Lower lobe of right lung (tissue), 2 donors: ENCODE measurements at regions not wholly inside any gene's neighbourhood (a gene's known extent, or its start where the extent isn't known, plus 50 kb on each side); places are given as distances from the start of the nearest gene placed in this dataset.
"Not testable (repeated sequence)": the region's sequence is repeated elsewhere in the genome, so short reads cannot be mapped to it uniquely, and the experiment has no call there.

Experiments
- ATAC-seq, 2 donors: fragments of 200-7000 bp; cut with Tn5 transposase; one replicate each; pipeline ENCODE4 v1.9.1; 2020 to 2022; ENCODE audit warnings: mild to moderate bottlenecking in 2 of 2, moderate library complexity in 2 of 2
- DNase-seq: peaks from one replicate; pipeline ENCODE4 v3.0.0-alpha.2; 2020
- H3K27ac ChIP-seq: fragments of 200-600 bp; one replicate; pipeline ENCODE4 v1.8.0; 2022
- H3K27me3 ChIP-seq: fragments of 200-600 bp; one replicate; pipeline ENCODE4 v1.8.0; 2022; ENCODE audit warnings: low read depth
- H3K36me3 ChIP-seq: fragments of 200-600 bp; one replicate; pipeline ENCODE4 v1.8.0; 2022; ENCODE audit warnings: mild to moderate bottlenecking
- H3K4me1 ChIP-seq: fragments of 200-600 bp; one replicate; pipeline ENCODE4 v1.8.0; 2022
- H3K4me3 ChIP-seq: fragments of 200-600 bp; one replicate; pipeline ENCODE4 v1.8.0; 2022; ENCODE audit warnings: mild to moderate bottlenecking
- H3K9me3 ChIP-seq: fragments of 200-600 bp; one replicate; pipeline ENCODE4 v1.8.0; 2022
- intact Hi-C: fragments of 100-400 bp; cut with DNase I; formaldehyde crosslinking; loops from one replicate; pipeline ENCODE4 v1.11.0; 2022
- TF ChIP-seq, protein P1 (sequence below): fragments of 200-600 bp; IDR thresholded peaks from one replicate; pipeline ENCODE4 v1.8.0; 2022; ENCODE audit warnings: antibody characterized with exemption, mild to moderate bottlenecking
- donor health status: DM: no; HTN: yes; CAD: no; lungs with severe emphysema.

DNA sequence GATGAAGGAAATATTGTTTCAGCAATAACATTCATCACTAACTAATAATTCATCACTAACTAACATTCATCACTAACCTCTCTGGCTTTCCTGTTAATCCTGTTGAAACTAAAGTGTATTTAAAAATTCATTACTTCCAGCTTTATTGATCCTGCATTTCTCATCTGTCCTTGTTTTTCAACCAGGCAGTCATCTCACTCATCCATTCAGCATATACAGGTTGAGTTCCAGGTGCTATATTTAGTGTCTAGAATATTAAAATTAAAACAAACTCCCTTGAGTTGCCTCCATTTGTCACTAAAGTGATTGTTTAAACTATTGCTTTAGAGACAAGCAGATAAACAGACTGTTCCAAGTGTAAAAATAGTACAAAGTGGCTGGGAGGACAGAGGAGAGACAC is 58.1 kb downstream of the ATXN7L3B start:
- intact Hi-C loops, result no loop called here
- Histone ChIP-seq H3K4me1 (no peaks in the 10 kb centered on the region), H3K27ac (no peak overlapping the region), H3K36me3 (no peaks in the 10 kb centered on the region), H3K9me3 (no peaks in the 10 kb centered on the region), H3K4me3 (no peak overlapping the region), H3K27me3 (no peaks in the 10 kb centered on the region)
- TF ChIP-seq, protein P1, sequence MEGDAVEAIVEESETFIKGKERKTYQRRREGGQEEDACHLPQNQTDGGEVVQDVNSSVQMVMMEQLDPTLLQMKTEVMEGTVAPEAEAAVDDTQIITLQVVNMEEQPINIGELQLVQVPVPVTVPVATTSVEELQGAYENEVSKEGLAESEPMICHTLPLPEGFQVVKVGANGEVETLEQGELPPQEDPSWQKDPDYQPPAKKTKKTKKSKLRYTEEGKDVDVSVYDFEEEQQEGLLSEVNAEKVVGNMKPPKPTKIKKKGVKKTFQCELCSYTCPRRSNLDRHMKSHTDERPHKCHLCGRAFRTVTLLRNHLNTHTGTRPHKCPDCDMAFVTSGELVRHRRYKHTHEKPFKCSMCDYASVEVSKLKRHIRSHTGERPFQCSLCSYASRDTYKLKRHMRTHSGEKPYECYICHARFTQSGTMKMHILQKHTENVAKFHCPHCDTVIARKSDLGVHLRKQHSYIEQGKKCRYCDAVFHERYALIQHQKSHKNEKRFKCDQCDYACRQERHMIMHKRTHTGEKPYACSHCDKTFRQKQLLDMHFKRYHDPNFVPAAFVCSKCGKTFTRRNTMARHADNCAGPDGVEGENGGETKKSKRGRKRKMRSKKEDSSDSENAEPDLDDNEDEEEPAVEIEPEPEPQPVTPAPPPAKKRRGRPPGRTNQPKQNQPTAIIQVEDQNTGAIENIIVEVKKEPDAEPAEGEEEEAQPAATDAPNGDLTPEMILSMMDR, result no peak
- DNase-seq (no peak), ATAC-seq (no peak)

DNA sequence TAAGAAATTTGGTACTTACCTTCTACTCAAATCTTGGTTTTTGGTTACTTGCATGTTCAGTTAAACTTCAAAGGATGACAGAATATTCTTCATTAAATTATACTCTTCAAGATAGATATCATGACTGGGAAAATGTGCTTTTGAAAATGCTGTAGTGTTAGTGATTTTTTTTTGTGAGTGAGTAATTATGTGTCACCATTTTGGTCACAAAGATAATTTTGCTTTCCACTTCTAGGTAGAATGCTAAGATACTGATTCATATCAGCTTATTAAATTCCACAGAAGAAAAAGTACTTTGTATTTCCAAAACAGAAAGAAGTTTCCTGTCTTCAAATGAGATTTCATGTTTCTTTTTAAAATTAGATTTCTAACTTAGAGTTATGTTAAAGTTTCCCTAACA is 61.2 kb downstream of the ATXN7L3B start:
- TF ChIP-seq, protein P1, result no peak
- no peak for ATAC-seq

DNA sequence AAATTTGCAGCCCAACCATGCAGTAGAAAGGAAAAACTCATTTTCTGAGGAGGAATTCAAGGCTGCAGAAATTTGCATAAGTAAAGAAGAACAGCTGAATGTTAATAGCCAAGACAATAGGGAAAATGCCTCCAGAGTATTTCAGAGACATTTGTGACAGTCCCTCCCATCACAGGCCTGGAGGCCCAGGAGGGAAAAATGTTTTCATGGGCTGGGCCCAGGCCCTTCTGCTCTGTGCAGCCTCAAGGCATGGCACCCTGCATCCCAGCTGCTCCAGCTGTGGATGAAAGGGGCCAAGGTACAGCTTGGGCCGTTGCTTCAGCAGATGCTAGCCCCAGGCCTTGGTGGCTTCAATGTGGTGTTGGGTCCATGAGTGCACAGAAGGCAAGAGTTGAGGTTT is 62.3 kb downstream of the ATXN7L3B start:
- Histone ChIP-seq H3K36me3 (no peaks in the 10 kb centered on the region), H3K4me1 (no peaks in the 10 kb centered on the region), H3K27me3 (no peaks in the 10 kb centered on the region), H3K27ac (no peak overlapping the region), H3K4me3 (no peak overlapping the region), H3K9me3 (no peaks in the 10 kb centered on the region)
- intact Hi-C loops, result no loop called here
- no peak for ATAC-seq
- TF ChIP-seq, protein P1, result no peak
- DNase-seq, result no peak

More for the DNA sequence above, 61.2 kb downstream of the ATXN7L3B start:
- Histone ChIP-seq H3K9me3 (no peaks in the 10 kb centered on the region), H3K27me3 (no peaks in the 10 kb centered on the region), H3K4me1 (no peaks in the 10 kb centered on the region), H3K27ac (no peak overlapping the region), H3K4me3 (no peak overlapping the region), H3K36me3 (no peaks in the 10 kb centered on the region)
- intact Hi-C loops, result no loop called here
- no peak for DNase-seq

DNA sequence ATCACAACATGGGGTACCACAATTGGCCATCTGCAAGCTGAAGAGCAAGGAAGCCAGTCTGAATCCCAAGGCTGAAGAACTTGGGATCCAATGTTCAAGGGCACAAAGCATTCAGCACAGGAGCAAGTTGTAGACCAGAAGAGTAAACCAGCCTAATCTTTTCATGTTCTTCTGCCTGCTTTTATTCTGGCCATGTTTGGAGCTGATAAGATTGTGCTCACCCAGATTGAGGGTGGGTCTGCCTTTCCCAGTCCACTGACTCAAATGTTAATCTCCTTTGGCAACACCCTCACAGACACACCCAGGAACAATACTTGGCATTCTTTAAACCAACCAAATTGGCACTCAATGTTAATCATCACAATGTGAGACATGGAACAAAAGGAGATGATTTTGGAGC is 63.2 kb downstream of the ATXN7L3B start:
- H3K4me3 ChIP-seq, H3K27ac ChIP-seq, DNase-seq, H3K9me3 ChIP-seq, ATAC-seq, H3K27me3 ChIP-seq, intact Hi-C loops, H3K36me3 ChIP-seq, H3K4me1 ChIP-seq: not testable (repeated sequence)

DNA sequence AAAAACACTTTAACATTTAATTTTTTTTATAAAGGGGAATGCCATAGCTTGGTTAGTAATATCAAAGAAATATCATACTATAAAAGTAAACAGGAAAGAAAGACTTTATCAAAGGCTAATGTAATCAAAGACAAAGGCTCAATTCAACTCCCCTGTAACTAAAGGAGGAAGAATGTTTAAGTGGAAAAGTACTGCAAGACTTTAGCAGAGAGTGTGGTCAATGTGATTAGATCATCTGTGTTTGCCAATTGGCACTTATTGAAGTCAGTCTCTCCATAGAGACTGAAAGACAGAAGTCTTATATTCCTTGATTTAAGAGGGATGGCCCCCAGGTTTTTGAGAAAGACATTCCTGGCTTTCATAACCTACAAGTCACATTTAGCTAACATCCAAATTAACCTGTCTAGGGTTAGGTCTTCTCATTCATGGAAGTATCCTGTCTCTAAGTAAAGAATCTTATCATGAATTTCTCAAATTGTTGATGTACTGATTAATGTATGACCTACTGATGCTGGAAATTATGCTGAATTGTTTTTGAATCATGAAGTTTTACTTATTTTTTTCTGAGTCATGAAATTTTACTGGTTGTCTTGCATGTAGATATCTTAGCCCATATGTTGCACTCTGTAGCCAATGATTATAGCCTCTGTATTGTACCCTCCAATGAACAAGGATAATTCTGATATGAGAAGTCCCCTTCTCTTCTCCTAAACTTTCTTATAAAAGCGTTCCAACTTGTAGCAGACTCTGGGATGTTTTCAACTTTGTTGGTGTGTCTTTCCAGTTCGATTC is 65.4 kb downstream of the ATXN7L3B start:
- Histone ChIP-seq H3K27me3 (no peaks in the 10 kb centered on the region), H3K4me3 (no peak overlapping the region), H3K36me3 (no peaks in the 10 kb centered on the region), H3K4me1 (no peaks in the 10 kb centered on the region), H3K9me3 (no peaks in the 10 kb centered on the region), H3K27ac (no peak overlapping the region)
- no peak for DNase-seq
- ATAC-seq, result no peak
- intact Hi-C loops, result no loop called here
- TF ChIP-seq, protein P1, result no peak

DNA sequence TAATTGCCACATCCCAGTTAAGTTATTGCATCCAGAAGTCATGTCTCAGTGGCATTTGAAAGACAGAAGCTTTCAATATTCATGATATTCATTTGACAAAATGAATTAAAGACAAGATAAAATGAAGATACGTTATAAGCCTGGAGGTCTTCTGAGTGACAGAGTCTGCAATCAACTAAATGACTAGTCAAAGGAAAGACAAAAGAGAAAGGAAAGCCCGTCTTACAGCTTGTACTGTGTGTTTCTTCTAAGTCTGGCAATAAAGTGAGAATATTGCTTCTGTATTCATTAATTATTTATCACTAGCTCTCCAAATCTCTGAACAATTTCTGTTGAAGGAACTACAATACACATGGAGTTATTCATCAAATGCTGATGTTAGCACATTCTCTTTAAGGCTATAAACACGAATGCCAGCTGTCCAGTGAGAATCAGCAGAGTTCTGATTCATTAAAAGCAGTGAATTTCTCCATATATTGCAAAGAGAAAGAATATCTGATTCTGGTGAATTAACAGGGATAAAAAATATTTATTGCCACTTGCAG is 70.7 kb downstream of the ATXN7L3B start:
- no peaks in the 10 kb centered on the region for H3K4me1 ChIP-seq
- intact Hi-C loops, result no loop called here
- H3K36me3 ChIP-seq, result no peaks in the 10 kb centered on the region
- H3K27me3 ChIP-seq, result no peaks in the 10 kb centered on the region
- H3K27ac ChIP-seq, result no peak overlapping the region
- no peak for DNase-seq
- no peak overlapping the region for H3K4me3 ChIP-seq
- no peak for ATAC-seq
- H3K9me3 ChIP-seq, result no peaks in the 10 kb centered on the region
- TF ChIP-seq, protein P1, result no peak
